HCT116 (cell line): ENCODE measurements at regions not wholly inside any gene's neighbourhood (a gene's known extent, or its start where the extent isn't known, plus 50 kb on each side); places are given as distances from the start of the nearest gene placed in this dataset.

Experiments used
- ATAC-seq: fragments of 200-7000 bp; cut with Tn5 transposase; 2 replicates; pipeline ENCODE4 v1.9.1; 2020; ENCODE audit warnings: mild to moderate bottlenecking, moderate library complexity
- BruUV-seq: library from RNA; stranded (reverse); fragments of 400-500 nt; replicated peaks from 2 replicates; lab custom pipeline; 2021; lab: Mats Ljungman, UMichigan
- CTCF ChIA-PET: fragments of 300-600 bp; sonication (Branson Sonifier 250); formaldehyde crosslinking; loops from one replicate; lab custom pipeline; 2021; ENCODE audit warnings: antibody characterized with exemption; lab: Charles Lee
- POLR2A ChIA-PET: fragments of 300-600, 350-600 bp; sonication (Branson Sonifier 250); formaldehyde crosslinking; loops from one replicate; lab custom pipeline; 2021; ENCODE audit warnings: antibody characterized with exemption; lab: Charles Lee
- RAD21 ChIA-PET, 2 experiments: fragments of 300-600 bp; sonication (Branson Sonifier 250); formaldehyde crosslinking; loops; one replicate each; lab custom pipeline; 2023; ENCODE audit warnings: low total read pairs in 2 of 2; ENCODE audit not compliant: uncharacterized antibody in 2 of 2, unreplicated experiment in 2 of 2, low non-redundant PET in 1 of 2; lab: Charles Lee
- DNase-seq: peaks from one replicate; pipeline ENCODE4 v3.0.0-alpha.2; 2010; ENCODE audit warnings: low read depth, low spot score
- H2AFZ ChIP-seq: fragments of 200-600 bp; shearing (Covaris generic), sonication (generic); 2 replicates; pipeline ENCODE4 v1.6.1; 2017; ENCODE audit warnings: low read depth, mixed run types, mixed read lengths, antibody characterized with exemption, low read length; ENCODE audit not compliant: poor library complexity, severe bottlenecking
- H3K27ac ChIP-seq: 2 replicates; pipeline ENCODE4 v1.5.1; 2012; ENCODE audit warnings: low read depth, low read length
- H3K27me3 ChIP-seq: fragments of 200-600 bp; sonication (generic); 2 replicates; pipeline ENCODE4 v1.6.1; 2016; ENCODE audit warnings: mixed run types, low read length, mixed read lengths; ENCODE audit not compliant: insufficient read depth
- H3K36me3 ChIP-seq, 2 experiments: fragments of 200-500 bp in 1 of 2; fragments of 200-600 bp in 1 of 2; sonication (Bioruptor generic) in 1 of 2; sonication (generic) in 1 of 2; 2 replicates each; pipeline versions ENCODE4 v1.5.1 to v1.6.1; 2014 to 2016; ENCODE audit warnings: low read length in 2 of 2, inconsistent platforms in 1 of 2, mixed read lengths in 1 of 2, mixed run types in 1 of 2; ENCODE audit not compliant: insufficient read depth in 2 of 2, control insufficient read depth in 1 of 2
- H3K4me1 ChIP-seq, 2 experiments: fragments of 200-600 bp in 1 of 2; sonication (generic) in 1 of 2; 2 replicates each; pipeline versions ENCODE4 v1.5.1 to v1.6.1; 2012 to 2017; ENCODE audit warnings: low read length in 2 of 2, inconsistent platforms in 1 of 2, mild to moderate bottlenecking in 1 of 2, mixed read lengths in 1 of 2, mixed run types in 1 of 2, moderate library complexity in 1 of 2; ENCODE audit not compliant: insufficient read depth in 2 of 2, control insufficient read depth in 1 of 2
- H3K4me2 ChIP-seq: fragments of 200-600 bp; sonication (generic); 2 replicates; pipeline ENCODE4 v1.6.1; 2017; ENCODE audit warnings: mixed run types, low read length, mixed read lengths
- H3K4me3 ChIP-seq, 2 experiments: fragments of 200-600 bp in 1 of 2; sonication (generic) in 1 of 2; replicated peaks in 1 of 2; 2 replicates each; pipeline ENCODE4 v1.5.1; 2011 to 2016; ENCODE audit warnings: low read length in 2 of 2, control low read depth in 1 of 2, low read depth in 1 of 2, mild to moderate bottlenecking in 1 of 2, mixed read lengths in 1 of 2, mixed run types in 1 of 2
- H3K79me2 ChIP-seq: fragments of 200-600 bp; sonication (generic); 2 replicates; pipeline ENCODE4 v1.6.1; 2017; ENCODE audit warnings: mild to moderate bottlenecking, mixed run types, low read length, moderate library complexity, mixed read lengths; ENCODE audit not compliant: insufficient read depth
- H3K9ac ChIP-seq: fragments of 200-600 bp; sonication (generic); 2 replicates; pipeline ENCODE4 v1.6.1; 2016; ENCODE audit warnings: low read length, mixed read lengths
- H3K9me2 ChIP-seq: fragments of 200-600 bp; sonication (generic), shearing (Covaris generic); 2 replicates; pipeline ENCODE4 v1.6.1; 2017; ENCODE audit warnings: mixed run types, mild to moderate bottlenecking, moderate library complexity; ENCODE audit not compliant: insufficient read depth
- H3K9me3 ChIP-seq, 2 experiments: fragments of 200-500 bp in 1 of 2; fragments of 200-600 bp in 1 of 2; sonication (Bioruptor generic) in 1 of 2; sonication (generic) in 1 of 2; 2 replicates each; pipeline ENCODE4 v1.6.1; 2014 to 2017; ENCODE audit warnings: low read length in 2 of 2, mixed read lengths in 2 of 2, inconsistent platforms in 1 of 2, low read depth in 1 of 2, mild to moderate bottlenecking in 1 of 2, mixed run types in 1 of 2, moderate library complexity in 1 of 2; ENCODE audit not compliant: control insufficient read depth in 1 of 2, insufficient read depth in 1 of 2
- H4K20me1 ChIP-seq: fragments of 200-600 bp; sonication (generic), shearing (Covaris generic); 2 replicates; pipeline ENCODE4 v1.6.1; 2017; ENCODE audit warnings: mixed run types, mild to moderate bottlenecking, moderate library complexity; ENCODE audit not compliant: insufficient read depth
- CBX3 ChIP-seq: IDR thresholded peaks from 2 replicates; pipeline ENCODE4 v1.6.1; 2012; ENCODE audit warnings: low read depth
- CEBPB ChIP-seq: IDR thresholded peaks from 2 replicates; pipeline ENCODE4 v1.6.1; 2012; ENCODE audit warnings: low read depth
- EGR1 ChIP-seq: IDR thresholded peaks from 2 replicates; pipeline ENCODE4 v1.6.1; 2012; ENCODE audit warnings: low read depth
- EZH2 ChIP-seq: fragments of 200-600 bp; sonication (generic); IDR thresholded peaks from 2 replicates; pipeline ENCODE4 v1.6.1; 2017; ENCODE audit warnings: antibody characterized with exemption, mixed run types
- FOSL1 ChIP-seq: IDR thresholded peaks from 2 replicates; pipeline ENCODE4 v1.6.1; 2012; ENCODE audit warnings: low read depth
- JUND ChIP-seq: IDR thresholded peaks from 2 replicates; pipeline ENCODE4 v1.6.1; 2012
- MAX ChIP-seq: IDR thresholded peaks from 2 replicates; pipeline ENCODE4 v1.6.1; 2012
- POLR2A ChIP-seq: IDR thresholded peaks from 2 replicates; pipeline ENCODE4 v1.7.0; 2011; ENCODE audit warnings: borderline replicate concordance; ENCODE audit not compliant: insufficient read depth, insufficient read length; ENCODE audit errors: extremely low read depth
- POLR2AphosphoS5 ChIP-seq: IDR thresholded peaks from 2 replicates; pipeline ENCODE4 v1.6.1; 2011; ENCODE audit warnings: mild to moderate bottlenecking, low read depth, low read length, moderate library complexity
- RAD21 ChIP-seq: IDR thresholded peaks from 2 replicates; pipeline ENCODE4 v1.6.1; 2012; ENCODE audit warnings: low read depth, mild to moderate bottlenecking
- SIN3A ChIP-seq: IDR thresholded peaks from 2 replicates; pipeline ENCODE4 v1.6.1; 2012; ENCODE audit warnings: low read depth
- SP1 ChIP-seq: IDR thresholded peaks from 2 replicates; pipeline ENCODE4 v1.6.1; 2012; ENCODE audit warnings: low read depth
- YY1 ChIP-seq: IDR thresholded peaks from 2 replicates; pipeline ENCODE4 v1.6.1; 2011; ENCODE audit warnings: low read length, low read depth, moderate library complexity, mild to moderate bottlenecking; ENCODE audit not compliant: insufficient replicate concordance; ENCODE audit errors: extremely low read depth
- ZBTB33 ChIP-seq: IDR thresholded peaks from 2 replicates; pipeline ENCODE4 v1.6.1; 2011; ENCODE audit warnings: mild to moderate bottlenecking, low read length, moderate library complexity; ENCODE audit not compliant: insufficient replicate concordance; ENCODE audit errors: extremely low read depth
- intact Hi-C: fragments of 100-400 bp; cut with micrococcal nuclease; formaldehyde crosslinking; loops from 2 replicates; pipeline ENCODE4 v1.10.0; 2022

GRCh38 chr3:67920311-67920710 is 265.9 kb upstream of the SUCLG2 start:
- no peak overlapping the region for H2AFZ ChIP-seq
- H3K27me3 ChIP-seq: no peaks in the 10 kb centered on the region
- POLR2A ChIA-PET: no interaction called here
- no peak overlapping the region for H3K4me3 ChIP-seq
- BruUV-seq: no TSS peak
- no peaks in the 10 kb centered on the region for H4K20me1 ChIP-seq
- no peaks in the 10 kb centered on the region for H3K9me2 ChIP-seq
- CTCF ChIA-PET: no interaction called here
- no peaks in the 10 kb centered on the region for H3K79me2 ChIP-seq
- no peaks in the 10 kb centered on the region for H3K36me3 ChIP-seq
- no peak for DNase-seq
- TF ChIP-seq SIN3A (no peak), YY1 (no peak), FOSL1 (no peak), CBX3 (no peak)
- H3K9ac ChIP-seq: no peak overlapping the region
- no peak overlapping the region for H3K4me2 ChIP-seq
- no peaks in the 10 kb centered on the region for H3K9me3 ChIP-seq
- intact Hi-C loops: no loop called here
- no peak for ATAC-seq
- RAD21 ChIA-PET: no interaction called here
- H3K4me1 ChIP-seq: no peaks in the 10 kb centered on the region
- H3K27ac ChIP-seq: no peak overlapping the region

GRCh38 chr3:67916353-67916752 is 261.9 kb upstream of the SUCLG2 start:
- Histone ChIP-seq H3K79me2 (no peaks in the 10 kb centered on the region), H2AFZ (no peak overlapping the region), H3K27me3 (no peaks in the 10 kb centered on the region), H3K36me3 (no peaks in the 10 kb centered on the region), H3K9me2 (no peaks in the 10 kb centered on the region), H3K4me3 (no peak overlapping the region), H3K9me3 (no peaks in the 10 kb centered on the region), H3K27ac (no peak overlapping the region), H3K4me2 (no peak overlapping the region), H3K9ac (no peak overlapping the region), H4K20me1 (no peaks in the 10 kb centered on the region)
- POLR2A ChIA-PET: no interaction called here
- no peak for DNase-seq
- CTCF ChIA-PET: no interaction called here
- BruUV-seq: no TSS peak
- RAD21 ChIA-PET: no interaction called here
- intact Hi-C loops: no loop called here
- no peak for TF ChIP-seq RAD21
- TF ChIP-seq POLR2A: no peak
- TF ChIP-seq JUND: no peak
- no peak for TF ChIP-seq FOSL1
- no peak for TF ChIP-seq MAX
- no peak for TF ChIP-seq EZH2
- TF ChIP-seq EGR1: no peak
- TF ChIP-seq CEBPB: no peak
- TF ChIP-seq YY1: no peak
- no peak for TF ChIP-seq ZBTB33
- TF ChIP-seq SP1: no peak
- no peak for TF ChIP-seq POLR2AphosphoS5
- TF ChIP-seq, all 23 proteins: peak for 0
- no peak for ATAC-seq
- no peaks in the 10 kb centered on the region for H3K4me1 ChIP-seq
